Fibroblast of lung (primary cell): ENCODE measurements at regions not wholly inside any gene's neighbourhood (a gene's known extent, or its start where the extent isn't known, plus 50 kb on each side); places are given as distances from the start of the nearest gene placed in this dataset.

ENCODE experiments used
- DNase-seq, 2 donors: peaks; one replicate each; pipeline versions ENCODE4 v3.0.0 to v3.0.0-alpha.2; 2010; ENCODE audit warnings: low read depth in 2 of 2
- H2AFZ ChIP-seq: 2 replicates; pipeline ENCODE4 v1.5.1; 2012; ENCODE audit warnings: low read length, control low read depth, inconsistent platforms
- H3K27ac ChIP-seq: 2 replicates; pipeline ENCODE4 v1.5.1; 2011; ENCODE audit warnings: low read length, control low read depth; ENCODE audit not compliant: insufficient read depth
- H3K27me3 ChIP-seq: 2 replicates; pipeline ENCODE4 v1.5.1; 2011; ENCODE audit warnings: mild to moderate bottlenecking, low read length; ENCODE audit not compliant: control insufficient read depth, insufficient read depth
- H3K36me3 ChIP-seq: 2 replicates; pipeline ENCODE4 v1.5.1; 2011; ENCODE audit warnings: low read length; ENCODE audit not compliant: control insufficient read depth, insufficient read depth
- H3K4me1 ChIP-seq: 2 replicates; pipeline ENCODE4 v1.5.1; 2011; ENCODE audit warnings: low read length; ENCODE audit not compliant: control insufficient read depth, insufficient read depth; ENCODE audit errors: extremely low read depth
- H3K4me2 ChIP-seq: 2 replicates; pipeline ENCODE4 v1.5.1; 2011; ENCODE audit warnings: low read length, control low read depth; ENCODE audit not compliant: insufficient read depth; ENCODE audit errors: extremely low read depth
- H3K4me3 ChIP-seq, 4 experiments: fragments of 200-600 bp in 1 of 4; sonication (generic) in 1 of 4; replicated peaks in 1 of 4; 2 replicates each; pipeline ENCODE4 v1.5.1; 2011 to 2016; ENCODE audit warnings: low read length in 4 of 4, low read depth in 3 of 4, mild to moderate bottlenecking in 3 of 4, control low read depth in 2 of 4, inconsistent platforms in 1 of 4, mixed read lengths in 1 of 4; ENCODE audit not compliant: insufficient read depth in 1 of 4; ENCODE audit errors: control extremely low read depth in 1 of 4
- H3K79me2 ChIP-seq: 2 replicates; pipeline ENCODE4 v1.5.1; 2012; ENCODE audit warnings: mild to moderate bottlenecking, low read length, inconsistent platforms; ENCODE audit not compliant: control insufficient read depth, insufficient read depth
- H3K9ac ChIP-seq: 2 replicates; pipeline ENCODE4 v1.5.1; 2011; ENCODE audit warnings: mild to moderate bottlenecking, low read length, control low read depth; ENCODE audit not compliant: insufficient read depth
- H3K9me3 ChIP-seq: 2 replicates; pipeline ENCODE4 v1.5.1; 2012; ENCODE audit warnings: low read depth, low read length; ENCODE audit not compliant: control insufficient read depth, insufficient read depth
- H4K20me1 ChIP-seq: 2 replicates; pipeline ENCODE4 v1.5.1; 2011; ENCODE audit warnings: low read length; ENCODE audit not compliant: control insufficient read depth, insufficient read depth; ENCODE audit errors: extremely low read depth
- CTCF ChIP-seq, 2 donors: IDR thresholded peaks in 1 of 2; conservative IDR thresholded peaks in 1 of 2; 1 replicate in 1 of 2; 2 replicates in 1 of 2; pipeline ENCODE4 v1.5.1; 2011 to 2012; ENCODE audit warnings: low read length in 2 of 2, control low read depth in 1 of 2, inconsistent platforms in 1 of 2, low read depth in 1 of 2, mild to moderate bottlenecking in 1 of 2
- EZH2 ChIP-seq: IDR thresholded peaks from 2 replicates; pipeline ENCODE4 v1.5.1; 2012; ENCODE audit warnings: low read length, control low read depth, mild to moderate bottlenecking; ENCODE audit errors: missing control alignments

DNA sequence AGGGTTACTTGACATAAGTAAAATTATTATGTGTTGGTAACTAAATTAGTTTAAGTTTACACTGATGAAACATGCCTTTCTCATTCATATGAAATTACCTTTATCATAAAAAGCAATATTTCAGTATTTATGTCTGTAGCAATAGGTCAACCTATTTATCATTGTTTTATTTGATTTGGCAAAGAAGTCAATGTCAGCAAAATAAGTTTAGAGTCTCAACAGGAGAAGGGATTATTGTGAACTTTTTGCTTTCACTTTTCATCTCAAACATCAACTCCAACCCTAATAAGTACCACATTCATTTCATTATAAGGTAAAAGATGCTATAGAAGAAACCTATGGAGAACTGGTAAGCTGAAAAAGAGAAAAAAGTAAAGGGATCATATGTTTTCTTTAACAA is 1015.4 kb upstream of the ADGRL4 start:
- H3K4me2 ChIP-seq, result no peak overlapping the region
- H3K27ac ChIP-seq, result no peak overlapping the region
- H3K79me2 ChIP-seq, result no peaks in the 10 kb centered on the region
- H3K9me3 ChIP-seq, result no peaks in the 10 kb centered on the region
- DNase-seq, result no peak
- H4K20me1 ChIP-seq, result no peaks in the 10 kb centered on the region
- no peaks in the 10 kb centered on the region for H3K27me3 ChIP-seq
- no peaks in the 10 kb centered on the region for H3K36me3 ChIP-seq
- no peak overlapping the region for H2AFZ ChIP-seq
- no peak overlapping the region for H3K4me3 ChIP-seq
- H3K4me1 ChIP-seq, result no peaks in the 10 kb centered on the region
- H3K9ac ChIP-seq, result no peak overlapping the region
- no peak for TF ChIP-seq EZH2

DNA sequence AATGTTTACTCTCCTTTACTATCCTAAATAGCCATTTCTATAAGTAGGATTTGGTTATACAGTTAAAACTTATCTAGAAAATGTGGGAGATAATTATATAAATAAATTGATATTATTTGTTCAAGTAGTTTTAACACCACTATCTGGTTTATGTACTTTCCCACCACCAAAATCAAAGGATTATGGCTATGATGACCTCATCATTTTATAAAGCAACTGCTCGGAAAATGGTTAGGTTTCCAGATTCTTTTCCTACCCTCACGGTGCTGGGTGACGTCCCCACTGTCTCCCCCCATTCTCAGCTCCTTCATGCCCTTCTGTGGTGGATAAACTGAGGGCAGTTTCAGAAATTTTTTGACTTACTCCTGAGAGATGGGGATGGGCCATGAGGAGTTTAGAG is 1011.8 kb upstream of the ADGRL4 start:
- TF ChIP-seq CTCF (conservative IDR thresholded peaks at IDR 0.05 in 1 of 2, IDR thresholded peaks at IDR 0.05 in 1 of 2; ENCODE audit: low read depth in 1 of 2, low read length in 2 of 2) (no peak), EZH2 (no peak)

GRCh38 chr1:80008934-80009333 is 1002.4 kb upstream of the ADGRL4 start:
- Histone ChIP-seq H3K79me2 (no peaks in the 10 kb centered on the region), H3K27ac (no peak overlapping the region), H3K36me3 (no peaks in the 10 kb centered on the region), H3K9ac (no peak overlapping the region), H3K4me3 (no peak overlapping the region), H4K20me1 (no peaks in the 10 kb centered on the region), H2AFZ (no peak overlapping the region), H3K4me2 (no peak overlapping the region), H3K27me3 (no peaks in the 10 kb centered on the region), H3K9me3 (no peaks in the 10 kb centered on the region), H3K4me1 (no peaks in the 10 kb centered on the region)
- no peak for DNase-seq
- TF ChIP-seq EZH2 (no peak), CTCF (conservative IDR thresholded peaks at IDR 0.05 in 1 of 2, IDR thresholded peaks at IDR 0.05 in 1 of 2; ENCODE audit: low read depth in 1 of 2, low read length in 2 of 2) (no peak)

More for the DNA sequence above, 1011.8 kb upstream of the ADGRL4 start:
- Histone ChIP-seq H2AFZ (peak overlapping the region; percentile 31), H3K79me2 (no peaks in the 10 kb centered on the region), H3K9ac (no peak overlapping the region), H3K4me1 (no peaks in the 10 kb centered on the region), H3K27me3 (no peaks in the 10 kb centered on the region), H4K20me1 (no peaks in the 10 kb centered on the region), H3K9me3 (no peaks in the 10 kb centered on the region), H3K4me2 (no peak overlapping the region), H3K27ac (no peak overlapping the region), H3K4me3 (no peak overlapping the region), H3K36me3 (no peaks in the 10 kb centered on the region)
- DNase-seq, result no peak
